ENCODE measurements at regions not wholly inside any gene's neighbourhood (a gene's known extent, or its start where the extent isn't known, plus 50 kb on each side); places are given as distances from the start of the nearest gene placed in this dataset.

DNA sequence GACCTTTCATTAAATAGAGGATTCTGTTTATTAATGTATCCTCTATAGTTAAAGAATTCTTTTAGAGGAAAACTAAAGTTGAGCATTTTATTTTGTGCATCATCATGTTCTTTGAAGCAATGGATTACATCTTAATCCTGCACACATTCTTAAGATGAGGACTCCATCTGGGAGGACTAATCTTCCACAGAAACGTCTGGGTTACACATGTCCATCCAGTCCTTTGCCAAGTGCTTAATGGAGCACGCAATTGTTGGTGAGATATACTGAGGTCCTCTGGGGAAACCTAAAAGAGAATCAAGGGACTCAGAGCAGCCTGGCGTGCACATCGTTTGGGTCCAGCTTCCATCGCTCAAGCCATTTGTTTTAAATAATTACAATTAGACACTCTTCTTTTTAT is 115.1 kb upstream of the SFRP2 start:
- Histone ChIP-seq H3K36me3 (ENCODE audit: control insufficient read depth, insufficient read depth, low read length) (no peaks in the 10 kb centered on the region), H3K4me3 (ENCODE audit: low read length) (no peak overlapping the region), H3K27ac (ENCODE audit: low read length) (no peak overlapping the region), H3K4me1 (ENCODE audit: control insufficient read depth, insufficient read depth, low read length) (no peaks in the 10 kb centered on the region), H3K27me3 (ENCODE audit: control insufficient read depth, insufficient read depth, low read length) (peaks cover 2% of the 10 kb centered on the region), H3K9me3 (ENCODE audit: control insufficient read depth, insufficient read depth, low read length) (no peaks in the 10 kb centered on the region)
- intact Hi-C loops (cut with micrococcal nuclease), result no loop called here
- no peak overlapping the region for H3K27ac Mint-ChIP-seq
- H3K4me3 Mint-ChIP-seq, result no peak overlapping the region
- peaks cover 0 to 2% of the 10 kb centered on the region in 2 donors for H3K9me3 Mint-ChIP-seq
- no peaks in the 10 kb centered on the region for H3K36me3 Mint-ChIP-seq
- DNase-seq (no peak), ATAC-seq (no peak)
- peaks cover 23 to 34% of the 10 kb centered on the region in 2 donors for H3K27me3 Mint-ChIP-seq (ENCODE audit: low read depth in 2 of 2)
- H3K4me1 Mint-ChIP-seq, result no peaks in the 10 kb centered on the region
- TF ChIP-seq, protein P1, sequence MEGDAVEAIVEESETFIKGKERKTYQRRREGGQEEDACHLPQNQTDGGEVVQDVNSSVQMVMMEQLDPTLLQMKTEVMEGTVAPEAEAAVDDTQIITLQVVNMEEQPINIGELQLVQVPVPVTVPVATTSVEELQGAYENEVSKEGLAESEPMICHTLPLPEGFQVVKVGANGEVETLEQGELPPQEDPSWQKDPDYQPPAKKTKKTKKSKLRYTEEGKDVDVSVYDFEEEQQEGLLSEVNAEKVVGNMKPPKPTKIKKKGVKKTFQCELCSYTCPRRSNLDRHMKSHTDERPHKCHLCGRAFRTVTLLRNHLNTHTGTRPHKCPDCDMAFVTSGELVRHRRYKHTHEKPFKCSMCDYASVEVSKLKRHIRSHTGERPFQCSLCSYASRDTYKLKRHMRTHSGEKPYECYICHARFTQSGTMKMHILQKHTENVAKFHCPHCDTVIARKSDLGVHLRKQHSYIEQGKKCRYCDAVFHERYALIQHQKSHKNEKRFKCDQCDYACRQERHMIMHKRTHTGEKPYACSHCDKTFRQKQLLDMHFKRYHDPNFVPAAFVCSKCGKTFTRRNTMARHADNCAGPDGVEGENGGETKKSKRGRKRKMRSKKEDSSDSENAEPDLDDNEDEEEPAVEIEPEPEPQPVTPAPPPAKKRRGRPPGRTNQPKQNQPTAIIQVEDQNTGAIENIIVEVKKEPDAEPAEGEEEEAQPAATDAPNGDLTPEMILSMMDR (IDR thresholded peaks at IDR 0.05), result no peak
- 77% methylated on average over 4 of the region's 5 CpGs for WGBS (ENCODE audit: insufficient coverage)

DNA sequence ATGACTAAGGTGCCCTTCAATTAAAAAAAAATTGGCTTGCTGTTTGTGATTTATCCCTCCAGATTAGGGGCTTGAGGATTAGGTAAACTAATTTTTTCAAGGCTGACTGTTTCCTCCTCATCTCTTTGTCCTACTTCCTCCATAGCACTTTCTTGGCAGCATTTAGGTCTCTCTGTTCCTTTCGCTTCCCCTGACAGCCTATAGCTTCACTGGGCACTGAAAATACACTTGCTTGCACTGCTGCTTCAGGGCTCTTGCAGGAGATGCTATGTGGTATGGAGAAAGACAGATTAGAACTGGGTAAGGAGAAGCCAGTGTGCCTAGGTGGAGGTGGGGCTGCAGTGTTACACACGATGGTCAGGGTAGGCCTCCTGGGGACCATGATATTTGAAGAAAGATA is 112.3 kb upstream of the SFRP2 start:
- WGBS (ENCODE audit: insufficient coverage), result 81% methylated on average over 2 of the region's 2 CpGs
- peaks cover 0 to 3% of the 10 kb centered on the region in 2 donors for H3K9me3 Mint-ChIP-seq

DNA sequence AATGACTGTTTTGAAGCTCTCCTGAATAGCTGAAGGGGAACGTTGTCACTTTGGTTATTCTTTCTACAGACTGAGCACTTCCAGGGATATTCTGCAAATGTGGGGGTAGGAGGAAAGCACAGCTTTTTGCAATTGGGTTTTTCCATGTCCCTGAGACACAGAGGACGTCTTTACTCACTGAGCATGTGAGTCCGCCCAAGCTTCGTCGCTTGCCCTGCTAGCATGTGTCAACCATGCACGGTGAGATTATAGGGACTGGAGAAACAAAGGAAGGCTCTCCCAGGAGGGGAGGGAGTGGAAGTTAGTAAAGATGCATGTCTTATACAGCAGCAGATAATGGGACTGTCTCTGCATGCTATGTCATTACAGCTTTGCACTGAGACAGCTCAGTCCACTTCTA is 111.5 kb upstream of the SFRP2 start:
- Histone ChIP-seq H3K9me3 (ENCODE audit: control insufficient read depth, insufficient read depth, low read length) (no peaks in the 10 kb centered on the region), H3K27ac (ENCODE audit: low read length) (no peak overlapping the region), H3K4me1 (ENCODE audit: control insufficient read depth, insufficient read depth, low read length) (no peaks in the 10 kb centered on the region), H3K36me3 (ENCODE audit: control insufficient read depth, insufficient read depth, low read length) (no peaks in the 10 kb centered on the region), H3K4me3 (ENCODE audit: low read length) (no peak overlapping the region), H3K27me3 (ENCODE audit: control insufficient read depth, insufficient read depth, low read length) (no peaks in the 10 kb centered on the region)
- intact Hi-C loops (cut with micrococcal nuclease), result no loop called here
- TF ChIP-seq, protein P1 (IDR thresholded peaks at IDR 0.05), result no peak
- Mint-ChIP-seq H3K4me1 (no peaks in the 10 kb centered on the region), H3K27me3 (ENCODE audit: low read depth in 2 of 2) (peaks cover 14 to 22% of the 10 kb centered on the region in 2 donors), H3K9me3 (peaks cover 0 to 3% of the 10 kb centered on the region in 2 donors), H3K4me3 (no peak overlapping the region), H3K36me3 (no peaks in the 10 kb centered on the region), H3K27ac (no peak overlapping the region)
- DNase-seq (no peak), ATAC-seq (no peak)
- WGBS (ENCODE audit: insufficient coverage), result 86% methylated on average over 6 of the region's 6 CpGs

More for the DNA sequence above, 112.3 kb upstream of the SFRP2 start:
- Mint-ChIP-seq H3K27ac (no peak overlapping the region), H3K36me3 (no peaks in the 10 kb centered on the region), H3K4me3 (no peak overlapping the region), H3K27me3 (ENCODE audit: low read depth in 2 of 2) (peaks cover 20 to 30% of the 10 kb centered on the region in 2 donors), H3K4me1 (no peaks in the 10 kb centered on the region)
- DNase-seq (no peak), ATAC-seq (no peak)
- no peaks in the 10 kb centered on the region for H3K4me1 ChIP-seq (ENCODE audit: control insufficient read depth, insufficient read depth, low read length)
- TF ChIP-seq, protein P1 (IDR thresholded peaks at IDR 0.05), result no peak
- H3K9me3 ChIP-seq (ENCODE audit: control insufficient read depth, insufficient read depth, low read length), result no peaks in the 10 kb centered on the region
- H3K27ac ChIP-seq (ENCODE audit: low read length), result no peak overlapping the region
- no peaks in the 10 kb centered on the region for H3K36me3 ChIP-seq (ENCODE audit: control insufficient read depth, insufficient read depth, low read length)
- intact Hi-C loops (cut with micrococcal nuclease), result no loop called here
- no peaks in the 10 kb centered on the region for H3K27me3 ChIP-seq (ENCODE audit: control insufficient read depth, insufficient read depth, low read length)
- H3K4me3 ChIP-seq (ENCODE audit: low read length), result no peak overlapping the region

DNA sequence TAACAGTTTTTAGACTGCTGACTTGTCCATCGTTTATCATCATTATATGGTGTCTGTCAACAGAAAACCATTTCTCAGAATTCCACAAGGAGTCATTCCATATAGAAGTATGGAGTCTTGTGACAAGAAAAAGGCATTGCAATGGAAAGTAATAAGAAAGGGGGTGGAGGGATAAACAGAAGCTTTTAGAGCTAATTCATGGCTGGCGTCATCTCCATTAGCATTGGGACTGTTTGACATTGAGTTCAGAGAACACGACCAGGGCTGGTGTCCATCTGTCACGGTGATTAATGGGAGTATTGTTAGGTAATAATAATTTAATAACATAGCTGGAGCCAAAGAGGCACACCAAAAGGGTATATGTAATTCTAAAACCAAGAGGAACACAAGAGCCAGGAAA is 101.9 kb upstream of the SFRP2 start:
- Mint-ChIP-seq H3K4me3 (no peak overlapping the region), H3K9me3 (no peaks in the 10 kb centered on the region), H3K27ac (no peak overlapping the region)

More for the DNA sequence above, 101.9 kb upstream of the SFRP2 start:
- Histone ChIP-seq H3K4me3 (ENCODE audit: low read length) (no peak overlapping the region), H3K4me1 (ENCODE audit: control insufficient read depth, insufficient read depth, low read length) (no peaks in the 10 kb centered on the region), H3K27me3 (ENCODE audit: control insufficient read depth, insufficient read depth, low read length) (no peaks in the 10 kb centered on the region), H3K27ac (ENCODE audit: low read length) (no peak overlapping the region), H3K9me3 (ENCODE audit: control insufficient read depth, insufficient read depth, low read length) (no peaks in the 10 kb centered on the region), H3K36me3 (ENCODE audit: control insufficient read depth, insufficient read depth, low read length) (no peaks in the 10 kb centered on the region)
- DNase-seq, result no peak
- TF ChIP-seq, protein P1 (IDR thresholded peaks at IDR 0.05), result no peak
- no peaks in the 10 kb centered on the region for H3K4me1 Mint-ChIP-seq
- H3K27me3 Mint-ChIP-seq (ENCODE audit: low read depth in 2 of 2), result peaks cover 2 to 17% of the 10 kb centered on the region in 2 donors
- H3K36me3 Mint-ChIP-seq, result no peaks in the 10 kb centered on the region
- ATAC-seq, result no peak
- WGBS (ENCODE audit: insufficient coverage), result 85% methylated on average over 3 of the region's 4 CpGs
- intact Hi-C loops (cut with micrococcal nuclease), result no loop called here

Data from natural killer cell (primary cell).